ENCODE measurements at regions not wholly inside any gene's neighbourhood (a gene's known extent, or its start where the extent isn't known, plus 50 kb on each side); places are given as distances from the start of the nearest gene placed in this dataset.

GRCh38 chr5:128870373-128870772 lies 94.9 kb upstream of the SLC27A6 start:
- peaks cover 3% of the 10 kb centered on the region for H3K4me1 Mint-ChIP-seq (ENCODE audit: unreplicated experiment)
- H3K27ac Mint-ChIP-seq = no peak overlapping the region
- no peak overlapping the region for H3K4me3 Mint-ChIP-seq
- H3K36me3 Mint-ChIP-seq = no peaks in the 10 kb centered on the region
- no peak for DNase-seq (ENCODE audit: extremely low spot score, unreplicated experiment)
- peaks cover 4% of the 10 kb centered on the region for H3K9me3 Mint-ChIP-seq
- H3K27me3 Mint-ChIP-seq = no peaks in the 10 kb centered on the region
- TF ChIP-seq CTCF (conservative IDR thresholded peaks at IDR 0.05) = no peak

DNA sequence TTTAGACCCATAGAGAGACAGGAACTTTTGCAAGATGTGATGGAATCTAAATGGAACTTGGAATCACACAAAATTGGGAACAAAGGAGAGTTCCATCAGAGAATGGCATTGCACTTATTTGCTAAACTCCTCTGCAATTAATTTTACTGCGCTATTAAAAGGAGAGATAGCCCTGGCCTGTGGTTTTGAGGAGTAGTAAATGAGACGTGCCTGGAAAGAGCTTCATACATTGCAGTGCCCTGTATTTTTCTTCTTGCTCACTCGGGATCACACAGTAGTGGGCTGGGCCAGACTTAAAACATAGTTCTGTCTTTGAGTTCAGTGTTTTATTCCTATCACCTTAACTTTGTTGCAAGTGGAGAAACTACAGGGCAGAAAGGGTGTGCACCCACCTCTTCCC lies 94.4 kb upstream of the SLC27A6 start:
- peaks cover 4% of the 10 kb centered on the region for H3K9me3 Mint-ChIP-seq
- H3K36me3 Mint-ChIP-seq = no peaks in the 10 kb centered on the region
- H3K4me3 Mint-ChIP-seq = no peak overlapping the region
- no peak for TF ChIP-seq CTCF (conservative IDR thresholded peaks at IDR 0.05)
- H3K4me1 Mint-ChIP-seq (ENCODE audit: unreplicated experiment) = peaks cover 3% of the 10 kb centered on the region
- H3K27ac Mint-ChIP-seq = no peak overlapping the region
- no peaks in the 10 kb centered on the region for H3K27me3 Mint-ChIP-seq
- no peak for DNase-seq (ENCODE audit: extremely low spot score, unreplicated experiment)

DNA sequence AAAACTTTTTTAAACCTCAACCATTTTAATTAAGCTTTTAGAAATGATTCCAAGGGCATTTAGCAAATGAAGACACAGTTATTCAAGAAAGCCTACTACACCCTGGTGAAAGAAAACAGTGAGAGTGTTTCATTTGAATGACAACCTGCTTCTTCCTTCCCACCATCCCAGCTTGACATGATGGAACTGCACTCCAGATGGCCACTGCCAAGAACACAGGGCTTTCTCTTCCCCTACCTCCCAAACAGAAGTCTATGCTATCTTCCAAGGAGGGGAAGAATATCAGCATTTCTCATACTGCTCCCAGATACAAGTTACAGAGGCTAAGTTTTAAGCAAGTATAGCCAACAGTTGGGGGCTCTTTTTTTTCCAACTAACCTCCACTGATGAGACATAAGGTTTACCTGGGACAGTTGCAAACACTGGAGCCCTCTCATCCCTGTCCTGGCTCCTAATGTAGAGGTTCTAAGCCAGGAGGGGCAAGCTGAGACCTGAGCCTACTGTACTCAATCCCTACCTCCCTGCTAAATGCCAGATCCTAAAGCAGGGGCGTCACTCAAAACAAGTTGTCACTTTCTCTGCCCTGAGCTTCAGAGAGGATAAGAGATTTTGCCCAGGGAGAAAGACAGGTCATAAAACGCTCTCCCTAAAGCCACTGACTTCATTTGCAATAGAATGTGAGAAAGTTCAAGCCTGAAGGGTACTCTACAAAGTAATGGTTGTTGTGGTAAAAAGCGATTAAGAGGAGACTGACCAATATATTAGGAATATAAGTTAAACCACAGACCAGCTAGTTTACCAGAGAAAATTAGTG lies 88.5 kb upstream of the SLC27A6 start:
- H3K27me3 Mint-ChIP-seq = no peaks in the 10 kb centered on the region
- no peak for DNase-seq (ENCODE audit: extremely low spot score, unreplicated experiment)

DNA sequence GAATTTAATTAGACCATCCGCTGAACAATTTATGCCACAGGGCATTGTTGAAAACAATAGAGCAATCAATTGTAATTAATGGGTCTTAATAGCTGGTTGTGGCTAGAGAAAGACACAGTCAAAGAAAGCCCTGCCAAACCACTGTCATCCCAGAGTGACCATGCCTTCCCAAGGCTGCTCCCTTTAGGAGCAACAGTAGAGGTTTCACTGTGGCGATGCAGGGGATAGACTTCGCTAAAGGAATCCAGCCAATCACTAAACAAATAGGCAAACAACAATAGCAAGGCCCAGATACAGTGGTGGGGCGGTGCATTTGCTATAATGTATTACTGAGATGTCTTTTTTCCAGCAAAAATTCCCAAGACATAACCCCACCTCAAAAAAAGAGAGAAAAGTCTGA lies 87.8 kb upstream of the SLC27A6 start:
- no peaks in the 10 kb centered on the region for H3K4me1 Mint-ChIP-seq (ENCODE audit: unreplicated experiment)
- no peak for DNase-seq (ENCODE audit: extremely low spot score, unreplicated experiment)
- H3K9me3 Mint-ChIP-seq = no peaks in the 10 kb centered on the region
- no peak overlapping the region for H3K27ac Mint-ChIP-seq
- no peak for TF ChIP-seq CTCF (conservative IDR thresholded peaks at IDR 0.05)
- H3K4me3 Mint-ChIP-seq = no peak overlapping the region
- no peaks in the 10 kb centered on the region for H3K27me3 Mint-ChIP-seq
- no peaks in the 10 kb centered on the region for H3K36me3 Mint-ChIP-seq

More for the DNA sequence above, 88.5 kb upstream of the SLC27A6 start:
- Mint-ChIP-seq H3K27ac (no peak overlapping the region), H3K4me1 (ENCODE audit: unreplicated experiment) (peaks cover 3% of the 10 kb centered on the region), H3K4me3 (no peak overlapping the region), H3K36me3 (no peaks in the 10 kb centered on the region), H3K9me3 (no peaks in the 10 kb centered on the region)
- no peak for TF ChIP-seq CTCF (conservative IDR thresholded peaks at IDR 0.05)

- Mint-ChIP-seq H3K4me3 (no peak overlapping the region), H3K4me1 (ENCODE audit: unreplicated experiment) (no peaks in the 10 kb centered on the region), H3K9me3 (no peaks in the 10 kb centered on the region), H3K27ac (no peak overlapping the region), H3K36me3 (no peaks in the 10 kb centered on the region), H3K27me3 (no peaks in the 10 kb centered on the region)
- no peak for DNase-seq (ENCODE audit: extremely low spot score, unreplicated experiment)
- no peak for TF ChIP-seq CTCF (conservative IDR thresholded peaks at IDR 0.05)
Observed at GRCh38 chr5:128881502-128882018, 83.7 kb upstream of the SLC27A6 start.
